ENCODE measurements at regions not wholly inside any gene's neighbourhood (a gene's known extent, or its start where the extent isn't known, plus 50 kb on each side); places are given as distances from the start of the nearest gene placed in this dataset.

- no peak for TF ChIP-seq CTCF (IDR thresholded peaks at IDR 0.05 in 2 of 3, conservative IDR thresholded peaks at IDR 0.05 in 1 of 3; ENCODE audit: control insufficient read depth in 2 of 3, extremely low read depth in 1 of 3, insufficient read depth in 1 of 3, low read depth in 3 of 3, low read length in 3 of 3)
- TF ChIP-seq, protein P1, sequence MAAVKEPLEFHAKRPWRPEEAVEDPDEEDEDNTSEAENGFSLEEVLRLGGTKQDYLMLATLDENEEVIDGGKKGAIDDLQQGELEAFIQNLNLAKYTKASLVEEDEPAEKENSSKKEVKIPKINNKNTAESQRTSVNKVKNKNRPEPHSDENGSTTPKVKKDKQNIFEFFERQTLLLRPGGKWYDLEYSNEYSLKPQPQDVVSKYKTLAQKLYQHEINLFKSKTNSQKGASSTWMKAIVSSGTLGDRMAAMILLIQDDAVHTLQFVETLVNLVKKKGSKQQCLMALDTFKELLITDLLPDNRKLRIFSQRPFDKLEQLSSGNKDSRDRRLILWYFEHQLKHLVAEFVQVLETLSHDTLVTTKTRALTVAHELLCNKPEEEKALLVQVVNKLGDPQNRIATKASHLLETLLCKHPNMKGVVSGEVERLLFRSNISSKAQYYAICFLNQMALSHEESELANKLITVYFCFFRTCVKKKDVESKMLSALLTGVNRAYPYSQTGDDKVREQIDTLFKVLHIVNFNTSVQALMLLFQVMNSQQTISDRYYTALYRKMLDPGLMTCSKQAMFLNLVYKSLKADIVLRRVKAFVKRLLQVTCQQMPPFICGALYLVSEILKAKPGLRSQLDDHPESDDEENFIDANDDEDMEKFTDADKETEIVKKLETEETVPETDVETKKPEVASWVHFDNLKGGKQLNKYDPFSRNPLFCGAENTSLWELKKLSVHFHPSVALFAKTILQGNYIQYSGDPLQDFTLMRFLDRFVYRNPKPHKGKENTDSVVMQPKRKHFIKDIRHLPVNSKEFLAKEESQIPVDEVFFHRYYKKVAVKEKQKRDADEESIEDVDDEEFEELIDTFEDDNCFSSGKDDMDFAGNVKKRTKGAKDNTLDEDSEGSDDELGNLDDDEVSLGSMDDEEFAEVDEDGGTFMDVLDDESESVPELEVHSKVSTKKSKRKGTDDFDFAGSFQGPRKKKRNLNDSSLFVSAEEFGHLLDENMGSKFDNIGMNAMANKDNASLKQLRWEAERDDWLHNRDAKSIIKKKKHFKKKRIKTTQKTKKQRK (IDR thresholded peaks at IDR 0.05; ENCODE audit: low read depth, low read length), result no peak
Observed at GRCh38 chr6:90764001-90764400, 177.1 kb upstream of the MAP3K7 start.

All from GM12878 (cell line).